ENCODE measurements at regions not wholly inside any gene's neighbourhood (a gene's known extent, or its start where the extent isn't known, plus 50 kb on each side); places are given as distances from the start of the nearest gene placed in this dataset.

DNA sequence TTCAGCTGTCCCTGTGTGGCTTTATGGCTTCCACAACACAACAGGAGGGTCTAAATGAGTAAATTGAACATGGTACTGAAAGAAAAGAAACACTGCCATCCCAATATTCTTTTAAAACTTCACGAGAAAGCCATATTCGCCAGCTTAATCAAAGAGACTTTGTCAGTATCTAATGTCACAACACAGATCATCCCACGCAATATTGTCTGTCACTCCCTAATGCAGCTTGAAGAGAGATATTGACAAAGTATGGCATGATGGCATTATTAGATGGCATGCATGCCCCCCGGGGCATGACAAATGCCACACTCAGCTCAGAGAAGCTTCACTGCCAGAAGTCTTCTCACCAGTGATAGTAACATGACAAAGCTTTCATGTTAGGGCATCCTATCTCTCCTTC is 197.8 kb downstream of the TTC8 start:
- DNase-seq: no peak

- DNase-seq: no peak
Observed at GRCh38 chr14:89024691-89025090, 200.2 kb downstream of the TTC8 start.

DNA sequence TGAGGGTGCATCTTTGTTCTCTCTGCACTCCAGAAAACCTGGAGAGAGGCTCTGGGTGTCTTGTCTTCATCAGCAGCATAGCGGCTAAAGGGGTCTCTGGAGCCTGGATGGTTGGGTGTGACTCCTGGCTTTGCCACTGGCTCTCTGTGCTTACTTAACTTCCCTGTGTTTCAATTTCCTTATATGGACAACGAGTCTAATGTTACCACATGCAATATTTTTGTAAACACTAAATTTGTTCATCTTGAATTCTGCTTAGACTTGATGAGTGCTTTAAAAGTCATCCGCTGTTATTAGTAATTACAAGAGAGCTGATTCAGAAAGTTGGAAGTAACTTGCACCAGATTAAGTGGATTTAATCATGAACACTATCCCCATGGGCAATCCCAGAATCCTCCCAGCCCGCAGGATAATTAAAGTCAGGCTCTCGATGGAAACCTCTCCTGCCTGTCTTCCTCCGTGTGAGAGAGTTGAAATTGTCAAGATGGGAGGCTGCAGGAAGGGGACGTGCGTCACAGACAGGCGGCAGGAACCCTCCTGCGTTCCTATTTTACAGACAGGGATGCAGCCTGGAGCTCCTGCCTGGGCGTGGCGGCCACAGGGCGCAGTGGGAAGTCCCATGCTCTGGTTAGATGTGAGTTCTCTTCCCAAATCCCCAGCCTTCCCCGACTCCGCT is 201.2 kb downstream of the TTC8 start:
- no peak for DNase-seq

DNA sequence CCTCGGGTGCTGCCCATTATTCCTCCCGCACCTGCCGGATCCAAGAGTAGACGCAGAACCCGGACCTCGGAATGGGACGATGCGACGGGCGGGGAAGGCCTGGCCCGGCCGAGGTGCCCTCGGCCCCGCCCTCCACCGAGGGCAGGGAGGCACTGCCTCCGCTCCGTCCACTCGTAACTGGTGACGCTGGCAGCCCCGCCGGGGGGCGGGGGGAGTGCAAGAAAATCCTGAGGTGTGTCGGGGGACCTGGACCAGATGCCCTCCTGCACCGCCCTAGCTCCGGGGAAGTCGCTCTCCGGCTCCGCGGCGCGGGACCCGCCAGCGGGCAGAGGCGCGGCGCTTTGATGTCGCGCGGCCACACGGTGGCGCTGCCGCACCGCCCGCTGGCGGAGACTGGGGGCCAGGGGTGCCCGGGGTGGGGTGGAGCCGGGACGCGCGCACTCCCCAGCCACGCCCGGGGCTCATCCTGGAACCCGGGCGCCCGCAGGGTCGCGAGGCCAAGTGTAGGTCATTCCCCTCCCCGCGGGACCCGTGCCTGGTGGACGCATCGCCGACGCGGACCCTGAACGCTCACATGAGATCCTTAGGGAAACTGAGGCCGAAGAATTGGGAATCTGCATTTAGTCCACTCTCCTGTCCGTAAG is 202.8 kb downstream of the TTC8 start:
- DNase-seq: peak; percentile 74

- no peak for DNase-seq
Observed at GRCh38 chr14:89028462-89029134, 204.1 kb downstream of the TTC8 start.

GRCh38 chr14:89029961-89030694 is 205.7 kb downstream of the TTC8 start:
- no peak for DNase-seq

- DNase-seq: no peak
Observed at GRCh38 chr14:89030921-89031320, 206.5 kb downstream of the TTC8 start.

- DNase-seq: no peak
Observed at GRCh38 chr14:89032086-89032649, 207.7 kb downstream of the TTC8 start.

DNA sequence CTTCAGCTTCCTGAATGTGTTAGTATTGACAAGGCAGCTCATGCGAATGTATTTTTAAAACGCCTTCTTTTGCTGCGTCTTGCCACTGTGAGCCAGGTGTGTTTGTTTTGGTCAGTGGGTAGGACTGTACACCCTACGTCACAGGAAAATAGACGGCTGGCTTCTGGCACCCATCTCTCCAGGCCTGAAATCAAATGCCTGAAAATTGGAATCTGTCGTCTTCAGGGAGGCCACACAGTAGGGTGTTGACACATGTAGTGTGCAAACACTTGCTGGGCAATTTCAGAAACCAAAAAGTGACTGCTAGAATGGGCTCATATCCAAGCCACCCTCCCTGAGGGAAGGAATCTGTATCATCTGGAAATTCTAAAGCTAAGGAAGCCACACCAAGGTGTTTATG is 209.3 kb downstream of the TTC8 start:
- no peak for DNase-seq

DNA sequence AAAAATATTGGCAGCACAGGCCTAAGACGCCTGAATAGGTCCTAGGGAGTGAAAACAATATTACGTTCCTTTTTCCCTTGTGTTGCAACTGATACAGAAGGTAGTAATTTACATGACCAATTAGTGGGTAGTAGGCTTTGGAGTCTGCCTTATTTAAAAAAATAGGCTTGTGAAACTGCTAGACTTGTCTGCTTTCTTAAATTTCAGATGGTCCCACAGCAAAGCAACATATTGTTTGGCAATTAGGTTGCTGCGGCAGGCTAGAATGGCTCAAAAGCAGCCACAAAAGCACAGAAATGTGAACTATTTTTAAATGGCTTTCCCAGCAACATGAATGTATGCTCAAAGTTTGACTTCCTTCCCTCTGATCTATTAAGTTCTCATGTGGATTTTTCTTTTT is 211.9 kb downstream of the TTC8 start:
- no peak for DNase-seq

GRCh38 chr14:89037065-89037464 is 212.6 kb downstream of the TTC8 start:
- DNase-seq: no peak

DNA sequence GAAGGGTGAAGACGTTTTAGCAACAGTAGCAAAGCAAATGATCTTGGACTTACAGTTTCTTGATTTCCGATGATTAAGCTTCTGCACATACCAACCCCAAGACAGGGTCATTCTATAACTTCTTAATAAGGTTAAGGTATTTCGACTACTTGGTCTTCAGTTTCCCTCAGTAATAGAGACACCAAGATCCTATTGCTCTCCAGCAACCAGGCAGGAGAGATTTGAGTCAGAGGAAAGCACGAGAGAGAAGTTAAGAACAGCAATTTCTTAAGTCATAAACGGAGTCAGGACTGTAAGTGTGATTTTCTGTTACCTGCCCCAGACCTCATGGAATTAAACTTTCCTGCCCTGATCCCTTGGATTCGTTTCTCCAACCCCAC is 215.6 kb downstream of the TTC8 start:
- no peak for DNase-seq

- DNase-seq: peak; percentile 91
Observed at GRCh38 chr14:89040460-89041256, 216.2 kb downstream of the TTC8 start.

DNA sequence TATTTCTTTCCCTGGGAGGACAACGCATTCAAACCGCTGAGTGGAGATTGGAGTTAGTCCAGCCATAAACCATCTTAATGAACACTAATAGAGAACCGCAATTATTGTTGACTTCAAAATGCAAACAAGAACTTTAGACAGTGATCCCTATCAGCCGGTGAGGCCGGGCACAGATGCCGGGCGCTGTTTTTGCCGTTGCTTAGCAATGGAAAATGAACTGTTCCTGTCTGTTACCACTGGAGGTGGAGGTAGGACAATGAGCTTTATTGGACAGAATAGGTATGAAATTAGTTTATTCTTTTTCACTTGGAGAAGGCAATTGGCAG is 216.8 kb downstream of the TTC8 start:
- DNase-seq: peak; percentile 38

DNA sequence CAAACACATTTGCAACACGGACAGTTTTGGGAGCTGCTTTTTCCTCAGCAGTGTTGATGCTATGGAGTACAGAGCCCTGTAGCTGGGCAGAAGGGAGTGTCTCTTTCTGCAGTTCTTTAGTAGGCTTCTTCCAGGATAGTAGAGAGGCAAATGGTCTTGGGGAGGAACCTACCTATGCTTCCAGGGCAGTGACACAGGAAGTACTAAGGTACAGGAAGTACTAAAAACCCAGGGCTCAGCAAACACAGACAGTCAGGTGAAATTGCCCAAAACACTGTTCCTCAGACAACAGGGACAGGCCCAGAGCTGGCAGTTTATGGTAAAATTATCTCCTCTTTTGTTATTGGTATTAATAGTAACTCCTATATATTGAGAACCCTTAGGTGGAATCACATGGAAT is 217.6 kb downstream of the TTC8 start:
- no peak for DNase-seq

DNA sequence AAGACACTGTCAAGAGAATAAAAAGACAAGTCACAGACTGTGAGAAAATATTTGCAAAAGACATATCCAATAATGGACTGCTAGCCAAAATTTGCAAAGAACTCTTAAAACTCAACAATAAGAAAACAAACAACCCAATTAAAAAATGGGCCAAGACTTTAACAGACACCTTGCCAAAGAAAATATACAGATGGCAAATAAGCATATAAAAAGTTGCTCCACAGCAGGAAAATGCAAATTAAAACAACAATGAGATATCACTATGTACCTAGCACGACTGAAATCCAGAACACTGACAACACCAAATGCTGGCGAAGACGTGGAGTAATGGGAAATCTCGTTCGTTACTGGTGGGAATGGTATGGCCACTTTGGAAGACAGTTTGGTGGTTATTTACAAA is 228.9 kb downstream of the TTC8 start:
- DNase-seq: no peak

GRCh38 chr14:89056394-89056793 is 231.9 kb downstream of the TTC8 start:
- no peak for DNase-seq

GRCh38 chr14:89058697-89059096 is 234.2 kb downstream of the TTC8 start:
- no peak for DNase-seq

- DNase-seq: no peak
Observed at GRCh38 chr14:89060191-89060590, 235.7 kb downstream of the TTC8 start.

DNA sequence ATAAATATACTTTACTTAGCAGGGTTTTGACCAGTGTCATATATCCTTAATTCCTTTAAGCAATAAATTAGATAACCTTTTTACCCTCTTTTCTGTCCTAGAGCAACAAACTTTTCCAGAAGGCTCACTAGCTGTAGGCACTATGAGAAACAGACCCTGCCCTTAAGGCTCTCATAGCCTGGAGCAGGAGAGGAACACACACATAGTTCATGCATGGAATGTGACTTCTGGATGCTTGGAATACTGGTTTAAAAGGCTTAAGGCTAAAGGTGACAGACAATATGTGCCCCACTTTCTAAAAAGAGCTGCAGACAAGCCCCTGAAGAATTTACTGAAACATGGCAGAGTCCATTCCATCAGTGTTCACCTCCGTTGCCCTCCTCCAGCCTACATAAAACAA is 237.2 kb downstream of the TTC8 start:
- no peak for DNase-seq

- no peak for DNase-seq
Observed at GRCh38 chr14:89065879-89066278, 241.4 kb downstream of the TTC8 start.

GRCh38 chr14:89067293-89067972 is 243.0 kb downstream of the TTC8 start:
- no peak for DNase-seq

Measured in NCI-H345 (cell line).